ENCODE measurements at regions not wholly inside any gene's neighbourhood (a gene's known extent, or its start where the extent isn't known, plus 50 kb on each side); places are given as distances from the start of the nearest gene placed in this dataset.
A peak's percentile ranks its signal among the peaks of the same experiment; 100 is the strongest.

GRCh38 chr16:17529982-17530760, 59.4 kb upstream of the XYLT1 start:
- peak; percentile 56 for DNase-seq

GRCh38 chr16:17526956-17527937, 56.5 kb upstream of the XYLT1 start:
- DNase-seq = no peak

- DNase-seq = no peak
Measured at GRCh38 chr16:17524656-17525055, 53.9 kb upstream of the XYLT1 start.

- no peak for DNase-seq
Measured at GRCh38 chr16:17520561-17520960, 49.8 kb upstream of the XYLT1 start.
